Neuron (in vitro differentiated cells): ENCODE measurements at regions not wholly inside any gene's neighbourhood (a gene's known extent, or its start where the extent isn't known, plus 50 kb on each side); places are given as distances from the start of the nearest gene placed in this dataset.

ENCODE experiments used
- H2AFZ ChIP-seq: one replicate; pipeline ENCODE4 v1.6.1; 2013; ENCODE audit warnings: low read depth, mild to moderate bottlenecking, inconsistent platforms, low read length, moderate library complexity
- H3K27me3 ChIP-seq: one replicate; pipeline ENCODE4 v1.6.1; 2013; ENCODE audit warnings: low read length; ENCODE audit not compliant: insufficient read depth
- H3K36me3 ChIP-seq: one replicate; pipeline ENCODE4 v1.6.1; 2013; ENCODE audit warnings: low read length; ENCODE audit not compliant: insufficient read depth
- H3K4me1 ChIP-seq: one replicate; pipeline ENCODE4 v1.6.1; 2013; ENCODE audit warnings: low read length; ENCODE audit not compliant: insufficient read depth
- H3K4me3 ChIP-seq: 2 replicates; pipeline ENCODE4 v1.5.1; 2013; ENCODE audit warnings: mild to moderate bottlenecking, low read length, moderate library complexity
- H3K9me3 ChIP-seq: one replicate; pipeline ENCODE4 v1.6.1; 2013; ENCODE audit warnings: low read length

DNA sequence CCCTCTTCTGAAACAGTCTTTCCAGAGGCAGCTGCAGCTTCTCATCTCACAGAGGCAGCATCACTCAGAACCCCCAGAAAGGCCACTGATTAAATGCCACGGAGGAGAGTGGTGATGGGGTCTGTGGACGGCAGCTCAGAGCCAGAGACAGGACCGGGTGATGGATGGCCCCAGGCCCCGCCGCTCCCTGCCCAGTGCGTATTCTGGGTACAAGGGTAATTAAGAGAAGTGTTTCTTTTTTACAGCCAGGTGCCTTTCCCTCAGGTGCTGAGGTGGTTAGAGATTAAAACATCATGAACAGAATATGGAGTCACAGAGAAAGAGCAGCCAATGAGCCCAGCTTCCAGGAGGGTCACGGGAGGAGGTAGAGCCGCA lies 434.5 kb downstream of the PREX1 start:
- Histone ChIP-seq H3K36me3 (no peaks in the 10 kb centered on the region), H3K4me3 (no peak overlapping the region), H3K4me1 (peaks cover 6% of the 10 kb centered on the region), H3K9me3 (no peaks in the 10 kb centered on the region), H3K27me3 (no peaks in the 10 kb centered on the region), H2AFZ (no peak overlapping the region)

- no peak overlapping the region for H3K4me3 ChIP-seq
- peaks cover 6% of the 10 kb centered on the region for H3K4me1 ChIP-seq
- no peak overlapping the region for H2AFZ ChIP-seq
- no peaks in the 10 kb centered on the region for H3K27me3 ChIP-seq
- no peaks in the 10 kb centered on the region for H3K36me3 ChIP-seq
- H3K9me3 ChIP-seq: no peaks in the 10 kb centered on the region
Observed at GRCh38 chr20:48392407-48393310, 435.1 kb downstream of the PREX1 start.

GRCh38 chr20:48390981-48391380 lies 436.8 kb downstream of the PREX1 start:
- Histone ChIP-seq H3K4me1 (peaks cover 4% of the 10 kb centered on the region), H3K27me3 (no peaks in the 10 kb centered on the region), H2AFZ (no peak overlapping the region), H3K36me3 (no peaks in the 10 kb centered on the region), H3K4me3 (no peak overlapping the region), H3K9me3 (no peaks in the 10 kb centered on the region)

DNA sequence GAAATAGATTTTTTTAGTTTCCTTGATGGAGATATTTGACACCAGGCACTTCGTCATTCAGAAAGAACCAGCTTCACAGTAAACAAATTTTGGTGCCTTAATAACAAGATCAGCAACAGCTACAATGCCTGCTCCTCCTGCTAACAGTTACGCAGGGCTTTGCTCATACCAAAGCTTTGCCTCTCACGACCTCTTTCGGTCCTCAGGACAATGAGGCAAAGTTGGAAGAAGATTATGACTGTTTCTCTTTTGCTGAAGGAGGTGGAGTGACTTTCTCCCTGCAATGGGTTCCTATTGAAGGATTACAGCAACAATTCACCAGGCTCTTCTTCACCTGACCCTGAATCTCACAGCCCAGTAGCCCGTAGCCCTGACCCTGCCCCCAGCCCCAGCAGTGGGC lies 440.1 kb downstream of the PREX1 start:
- Histone ChIP-seq H3K9me3 (no peaks in the 10 kb centered on the region), H3K36me3 (no peaks in the 10 kb centered on the region)

GRCh38 chr20:48385527-48385926 lies 442.3 kb downstream of the PREX1 start:
- Histone ChIP-seq H2AFZ (no peak overlapping the region), H3K4me3 (no peak overlapping the region), H3K27me3 (no peaks in the 10 kb centered on the region), H3K4me1 (no peaks in the 10 kb centered on the region), H3K36me3 (no peaks in the 10 kb centered on the region), H3K9me3 (no peaks in the 10 kb centered on the region)

More for the DNA sequence above, 440.1 kb downstream of the PREX1 start:
- no peaks in the 10 kb centered on the region for H3K27me3 ChIP-seq
- no peak overlapping the region for H3K4me3 ChIP-seq
- no peak overlapping the region for H2AFZ ChIP-seq
- no peaks in the 10 kb centered on the region for H3K4me1 ChIP-seq

- H2AFZ ChIP-seq: no peak overlapping the region
- H3K9me3 ChIP-seq: no peaks in the 10 kb centered on the region
- no peaks in the 10 kb centered on the region for H3K4me1 ChIP-seq
- no peak overlapping the region for H3K4me3 ChIP-seq
- H3K27me3 ChIP-seq: no peaks in the 10 kb centered on the region
- H3K36me3 ChIP-seq: no peaks in the 10 kb centered on the region
Observed at GRCh38 chr20:48385114-48385513, 442.7 kb downstream of the PREX1 start.

DNA sequence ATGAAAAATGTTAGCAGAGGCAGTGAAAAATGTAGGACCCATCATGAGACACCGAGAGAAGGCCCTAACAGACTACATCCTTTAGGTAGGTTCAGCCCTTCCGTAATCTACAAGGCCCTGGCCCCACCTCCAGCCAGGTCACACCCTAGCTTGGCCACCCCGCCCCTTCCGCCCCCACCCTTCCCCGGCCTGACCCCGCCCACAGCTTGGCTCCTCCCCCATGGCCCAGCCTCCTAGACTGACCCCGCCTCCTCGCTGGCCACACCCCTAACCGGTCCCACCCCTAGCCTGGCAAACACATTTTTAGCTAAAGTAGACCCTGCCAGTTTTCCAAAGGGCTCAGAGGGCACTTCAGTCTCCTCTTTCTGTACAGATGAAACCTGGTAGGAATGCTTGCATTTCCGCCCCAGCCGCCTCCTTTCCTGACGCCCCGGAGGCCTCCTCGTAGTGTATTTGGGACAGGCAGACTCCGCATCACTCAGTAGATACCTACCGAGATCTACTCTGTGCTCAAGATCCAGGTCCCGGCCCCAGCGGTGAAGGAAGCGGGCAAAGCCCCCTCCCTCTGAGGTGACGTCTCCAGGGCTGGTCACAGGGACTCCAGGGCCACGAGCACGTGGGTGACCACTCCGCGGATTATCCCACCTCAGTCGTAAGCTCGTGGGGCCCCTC lies 443.5 kb downstream of the PREX1 start:
- Histone ChIP-seq H3K4me3 (no peak overlapping the region), H3K9me3 (no peaks in the 10 kb centered on the region), H3K27me3 (no peaks in the 10 kb centered on the region), H3K4me1 (no peaks in the 10 kb centered on the region), H2AFZ (no peak overlapping the region), H3K36me3 (no peaks in the 10 kb centered on the region)

DNA sequence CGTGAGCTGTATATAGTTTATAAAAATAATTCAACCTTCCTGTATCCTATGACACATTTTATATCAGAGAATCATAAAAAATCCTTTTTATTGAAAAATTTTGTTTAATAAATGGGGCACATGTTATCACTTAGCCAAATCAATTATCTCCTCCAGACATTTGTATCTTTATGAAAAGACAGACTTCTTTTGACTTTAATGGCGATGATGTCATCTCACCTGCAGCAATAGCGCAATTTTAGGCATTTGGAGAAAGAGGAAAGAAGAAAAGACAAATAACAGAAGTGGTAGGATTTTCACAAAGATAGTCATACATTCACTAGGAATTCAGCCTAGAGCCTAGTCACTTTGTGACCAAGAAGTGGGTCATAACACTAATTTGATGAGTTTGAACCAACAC lies 444.5 kb downstream of the PREX1 start:
- Histone ChIP-seq H3K36me3 (no peaks in the 10 kb centered on the region), H2AFZ (no peak overlapping the region), H3K4me3 (no peak overlapping the region), H3K4me1 (no peaks in the 10 kb centered on the region), H3K9me3 (no peaks in the 10 kb centered on the region), H3K27me3 (no peaks in the 10 kb centered on the region)

- no peaks in the 10 kb centered on the region for H3K36me3 ChIP-seq
- H3K4me3 ChIP-seq: no peak overlapping the region
- no peaks in the 10 kb centered on the region for H3K9me3 ChIP-seq
- H3K4me1 ChIP-seq: no peaks in the 10 kb centered on the region
- no peaks in the 10 kb centered on the region for H3K27me3 ChIP-seq
- no peak overlapping the region for H2AFZ ChIP-seq
Observed at GRCh38 chr20:48382304-48382703, 445.5 kb downstream of the PREX1 start.

DNA sequence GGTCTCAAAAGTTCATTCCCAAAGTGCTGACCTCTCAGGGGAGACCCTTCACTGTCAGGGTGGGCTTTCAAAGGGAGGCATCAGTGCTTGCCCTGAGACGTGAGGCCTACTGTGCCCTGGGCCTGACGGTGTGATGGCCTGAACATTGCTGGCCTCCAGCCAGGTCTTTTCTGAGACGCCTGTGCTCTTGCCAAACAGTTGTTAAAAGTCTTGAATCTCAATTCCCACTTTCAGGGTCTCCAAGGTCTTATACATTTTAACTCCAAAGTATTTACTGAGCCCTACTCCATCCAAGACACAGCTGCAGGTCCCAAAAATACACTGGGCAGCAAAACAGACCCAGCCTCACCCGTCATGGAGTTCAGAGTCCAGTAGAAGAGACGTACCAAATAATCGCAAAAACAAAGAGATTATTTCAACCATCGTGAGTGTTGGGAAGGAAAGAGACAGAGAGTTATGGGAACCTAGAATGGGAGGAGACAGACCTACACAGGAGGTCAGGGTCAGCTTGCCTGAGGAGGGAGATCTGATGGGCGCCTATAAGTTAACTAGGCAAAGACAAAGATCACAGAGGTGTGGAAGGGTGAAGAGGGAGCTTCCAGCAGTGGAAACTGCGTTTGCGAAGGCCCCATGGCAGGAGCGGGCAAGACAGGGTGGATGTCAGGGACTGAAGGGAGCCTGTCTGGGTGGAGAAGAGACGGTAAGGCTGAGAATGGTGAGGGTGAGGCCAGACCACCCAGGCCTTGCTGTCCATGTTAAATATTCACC lies 446.3 kb downstream of the PREX1 start:
- Histone ChIP-seq H3K9me3 (no peaks in the 10 kb centered on the region), H3K4me1 (no peaks in the 10 kb centered on the region), H2AFZ (no peak overlapping the region), H3K36me3 (no peaks in the 10 kb centered on the region), H3K27me3 (no peaks in the 10 kb centered on the region), H3K4me3 (no peak overlapping the region)

GRCh38 chr20:48380661-48381060 lies 447.1 kb downstream of the PREX1 start:
- no peaks in the 10 kb centered on the region for H3K27me3 ChIP-seq
- no peak overlapping the region for H3K4me3 ChIP-seq
- no peaks in the 10 kb centered on the region for H3K36me3 ChIP-seq
- H3K9me3 ChIP-seq: no peaks in the 10 kb centered on the region
- peaks cover 2% of the 10 kb centered on the region for H3K4me1 ChIP-seq
- no peak overlapping the region for H2AFZ ChIP-seq

DNA sequence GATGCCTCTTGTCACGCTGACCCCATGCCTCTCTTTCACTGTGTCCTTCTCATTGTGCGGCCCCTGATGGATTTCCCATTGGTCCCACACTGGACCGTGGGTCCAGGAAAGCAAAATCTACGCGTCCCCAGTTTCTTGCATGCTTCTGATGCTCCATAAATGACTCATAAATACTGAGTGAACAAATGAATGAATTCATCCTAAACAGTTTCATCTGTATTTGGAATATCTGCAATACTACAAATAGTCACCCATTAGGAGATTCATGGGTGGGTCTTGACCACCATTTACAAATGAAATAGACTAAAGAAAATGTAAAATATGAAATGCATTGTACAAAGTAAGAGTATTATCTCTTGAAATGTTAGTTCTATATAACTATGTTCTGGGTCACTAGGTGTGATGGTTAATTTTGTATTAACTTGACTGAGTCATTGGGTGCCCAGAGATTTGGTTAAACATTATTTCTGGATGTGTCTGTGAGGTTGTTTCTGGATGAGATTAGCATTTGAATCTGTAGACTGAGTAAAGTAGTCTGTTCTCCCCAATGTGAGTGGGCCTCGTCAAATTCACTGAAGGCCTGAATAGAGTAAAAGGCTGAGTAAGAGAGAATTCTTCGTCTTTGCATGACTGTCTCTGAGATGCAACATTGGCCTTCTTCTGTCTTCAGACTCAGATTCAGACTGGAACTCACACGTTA lies 448.7 kb downstream of the PREX1 start:
- no peak overlapping the region for H3K4me3 ChIP-seq
- H3K4me1 ChIP-seq: peaks cover 16% of the 10 kb centered on the region
- no peaks in the 10 kb centered on the region for H3K9me3 ChIP-seq
- no peak overlapping the region for H2AFZ ChIP-seq
- no peaks in the 10 kb centered on the region for H3K36me3 ChIP-seq
- no peaks in the 10 kb centered on the region for H3K27me3 ChIP-seq
